ENCODE measurements at regions not wholly inside any gene's neighbourhood (a gene's known extent, or its start where the extent isn't known, plus 50 kb on each side); places are given as distances from the start of the nearest gene placed in this dataset.

GRCh38 chr3:17831366-17831765 lies 88.9 kb upstream of the TBC1D5 start:
- Histone ChIP-seq H4K20me1 (ENCODE audit: insufficient read depth) (no peaks in the 10 kb centered on the region), H3K4me3 (IDR thresholded peaks at IDR 0.05; ENCODE audit: insufficient read depth, low read depth, low read length) (no peak overlapping the region), H2AFZ (ENCODE audit: low read depth) (no peak overlapping the region), H3K4me1 (ENCODE audit: low read depth, poor library complexity, severe bottlenecking) (no peaks in the 10 kb centered on the region), H3K9ac (no peak overlapping the region), H3K36me3 (ENCODE audit: insufficient read depth) (no peaks in the 10 kb centered on the region), H3K4me2 (no peak overlapping the region), H3K27ac (no peak overlapping the region), H3K27me3 (ENCODE audit: insufficient read depth, low read depth) (no peaks in the 10 kb centered on the region), H3K79me2 (ENCODE audit: insufficient read depth, low read depth) (no peaks in the 10 kb centered on the region)
- TF ChIP-seq CTCF (conservative IDR thresholded peaks at IDR 0.05; ENCODE audit: low read depth, low read length), result no peak

GRCh38 chr3:17830788-17831187 lies 88.4 kb upstream of the TBC1D5 start:
- H3K9ac ChIP-seq, result no peak overlapping the region
- H3K4me2 ChIP-seq, result no peak overlapping the region
- no peak overlapping the region for H3K27ac ChIP-seq
- H2AFZ ChIP-seq (ENCODE audit: low read depth), result no peak overlapping the region
- H3K79me2 ChIP-seq (ENCODE audit: insufficient read depth, low read depth), result no peaks in the 10 kb centered on the region
- H3K4me3 ChIP-seq (IDR thresholded peaks at IDR 0.05; ENCODE audit: insufficient read depth, low read depth, low read length), result no peak overlapping the region
- no peaks in the 10 kb centered on the region for H3K4me1 ChIP-seq (ENCODE audit: low read depth, poor library complexity, severe bottlenecking)
- H3K27me3 ChIP-seq (ENCODE audit: insufficient read depth, low read depth), result no peaks in the 10 kb centered on the region
- H3K36me3 ChIP-seq (ENCODE audit: insufficient read depth), result no peaks in the 10 kb centered on the region
- no peaks in the 10 kb centered on the region for H4K20me1 ChIP-seq (ENCODE audit: insufficient read depth)
- TF ChIP-seq CTCF (conservative IDR thresholded peaks at IDR 0.05; ENCODE audit: low read depth, low read length), result no peak

GRCh38 chr3:17828388-17828787 lies 86.0 kb upstream of the TBC1D5 start:
- H3K4me3 ChIP-seq (IDR thresholded peaks at IDR 0.05; ENCODE audit: insufficient read depth, low read depth, low read length), result no peak overlapping the region
- no peak overlapping the region for H3K27ac ChIP-seq
- TF ChIP-seq CTCF (conservative IDR thresholded peaks at IDR 0.05; ENCODE audit: low read depth, low read length), result no peak
- no peaks in the 10 kb centered on the region for H3K4me1 ChIP-seq (ENCODE audit: low read depth, poor library complexity, severe bottlenecking)
- no peaks in the 10 kb centered on the region for H3K27me3 ChIP-seq (ENCODE audit: insufficient read depth, low read depth)
- no peaks in the 10 kb centered on the region for H3K36me3 ChIP-seq (ENCODE audit: insufficient read depth)
- H4K20me1 ChIP-seq (ENCODE audit: insufficient read depth), result no peaks in the 10 kb centered on the region
- no peaks in the 10 kb centered on the region for H3K79me2 ChIP-seq (ENCODE audit: insufficient read depth, low read depth)
- no peak overlapping the region for H3K4me2 ChIP-seq
- no peak overlapping the region for H3K9ac ChIP-seq
- no peak overlapping the region for H2AFZ ChIP-seq (ENCODE audit: low read depth)

GRCh38 chr3:17825298-17825697 lies 82.9 kb upstream of the TBC1D5 start:
- no peak overlapping the region for H3K27ac ChIP-seq
- no peaks in the 10 kb centered on the region for H4K20me1 ChIP-seq (ENCODE audit: insufficient read depth)
- no peak overlapping the region for H2AFZ ChIP-seq (ENCODE audit: low read depth)
- TF ChIP-seq CTCF (conservative IDR thresholded peaks at IDR 0.05; ENCODE audit: low read depth, low read length), result no peak
- no peak overlapping the region for H3K9ac ChIP-seq
- H3K4me2 ChIP-seq, result no peak overlapping the region
- no peaks in the 10 kb centered on the region for H3K36me3 ChIP-seq (ENCODE audit: insufficient read depth)
- no peaks in the 10 kb centered on the region for H3K4me1 ChIP-seq (ENCODE audit: low read depth, poor library complexity, severe bottlenecking)
- H3K79me2 ChIP-seq (ENCODE audit: insufficient read depth, low read depth), result no peaks in the 10 kb centered on the region
- H3K27me3 ChIP-seq (ENCODE audit: insufficient read depth, low read depth), result no peaks in the 10 kb centered on the region
- no peak overlapping the region for H3K4me3 ChIP-seq (IDR thresholded peaks at IDR 0.05; ENCODE audit: insufficient read depth, low read depth, low read length)

- H4K20me1 ChIP-seq (ENCODE audit: insufficient read depth), result no peaks in the 10 kb centered on the region
- H3K9ac ChIP-seq, result no peak overlapping the region
- TF ChIP-seq CTCF (conservative IDR thresholded peaks at IDR 0.05; ENCODE audit: low read depth, low read length), result no peak
- H3K27ac ChIP-seq, result no peak overlapping the region
- H3K4me1 ChIP-seq (ENCODE audit: low read depth, poor library complexity, severe bottlenecking), result no peaks in the 10 kb centered on the region
- H3K79me2 ChIP-seq (ENCODE audit: insufficient read depth, low read depth), result no peaks in the 10 kb centered on the region
- H2AFZ ChIP-seq (ENCODE audit: low read depth), result no peak overlapping the region
- H3K27me3 ChIP-seq (ENCODE audit: insufficient read depth, low read depth), result no peaks in the 10 kb centered on the region
- no peak overlapping the region for H3K4me2 ChIP-seq
- no peaks in the 10 kb centered on the region for H3K36me3 ChIP-seq (ENCODE audit: insufficient read depth)
- no peak overlapping the region for H3K4me3 ChIP-seq (IDR thresholded peaks at IDR 0.05; ENCODE audit: insufficient read depth, low read depth, low read length)
Measured at GRCh38 chr3:17823816-17824215, 81.4 kb upstream of the TBC1D5 start.
